Neural progenitor cell (in vitro differentiated cells): ENCODE measurements at regions not wholly inside any gene's neighbourhood (a gene's known extent, or its start where the extent isn't known, plus 50 kb on each side); places are given as distances from the start of the nearest gene placed in this dataset.

Experiments used
- DNase-seq: peaks from one replicate; pipeline ENCODE4 v3.0.0-alpha.2; 2016; ENCODE audit warnings: low spot score
- H2AFZ ChIP-seq: fragments of 200-600 bp; sonication (generic); replicated peaks from 2 replicates; pipeline ENCODE4 v1.6.1; 2016; ENCODE audit warnings: antibody characterized with exemption
- H3F3A ChIP-seq: fragments of 200-600 bp; sonication (generic); 2 replicates; pipeline ENCODE4 v1.6.1; 2016; ENCODE audit warnings: antibody characterized with exemption, low read depth
- H3K27ac ChIP-seq: fragments of 200-600 bp; sonication (generic); 2 replicates; pipeline ENCODE4 v1.5.1; 2016; ENCODE audit warnings: mild to moderate bottlenecking
- H3K27me3 ChIP-seq: fragments of 200-600 bp; sonication (generic); 2 replicates; pipeline ENCODE4 v1.6.1; 2016; ENCODE audit warnings: mild to moderate bottlenecking, moderate library complexity
- H3K36me3 ChIP-seq: fragments of 200-600 bp; sonication (generic); 2 replicates; pipeline ENCODE4 v1.5.1; 2016
- H3K4me1 ChIP-seq: fragments of 200-600 bp; sonication (generic); 2 replicates; pipeline ENCODE4 v1.6.1; 2016; ENCODE audit warnings: mixed run types
- H3K4me2 ChIP-seq: fragments of 200-600 bp; sonication (generic); 2 replicates; pipeline ENCODE4 v1.6.1; 2016
- H3K4me3 ChIP-seq: fragments of 200-600 bp; sonication (generic); 2 replicates; pipeline ENCODE4 v1.5.1; 2016
- H3K79me2 ChIP-seq: fragments of 200-600 bp; sonication (generic); 2 replicates; pipeline ENCODE4 v1.6.1; 2016; ENCODE audit warnings: low read depth
- H3K9ac ChIP-seq: fragments of 200-600 bp; sonication (generic); 2 replicates; pipeline ENCODE4 v1.6.1; 2016
- H3K9me3 ChIP-seq: fragments of 200-600 bp; sonication (generic); 2 replicates; pipeline ENCODE4 v1.5.1; 2016; ENCODE audit warnings: low read depth
- H4K20me1 ChIP-seq: fragments of 200-600 bp; sonication (generic); 2 replicates; pipeline ENCODE4 v1.6.1; 2016; ENCODE audit warnings: low read depth
- H3K27ac Mint-ChIP-seq: 3 replicates; pipeline ENCODE4 v1.8.0; 2021; ENCODE audit warnings: mixed read lengths
- H3K27me3 Mint-ChIP-seq: 2 replicates; pipeline ENCODE4 v1.8.0; 2022; ENCODE audit warnings: low read depth, mild to moderate bottlenecking, inconsistent platforms, moderate library complexity, mixed read lengths; ENCODE audit not compliant: insufficient read depth
- H3K36me3 Mint-ChIP-seq: 3 replicates; pipeline ENCODE4 v1.8.0; 2021; ENCODE audit warnings: mixed read lengths
- H3K4me1 Mint-ChIP-seq: 3 replicates; pipeline ENCODE4 v1.8.0; 2021; ENCODE audit warnings: mixed read lengths
- H3K4me3 Mint-ChIP-seq: 3 replicates; pipeline ENCODE4 v1.8.0; 2021; ENCODE audit warnings: mild to moderate bottlenecking, moderate library complexity, mixed read lengths
- H3K9me3 Mint-ChIP-seq: 3 replicates; pipeline ENCODE4 v1.8.0; 2020; ENCODE audit warnings: mixed read lengths
- CTCF ChIP-seq: fragments of 200-600 bp; sonication (generic); IDR thresholded peaks from 2 replicates; pipeline ENCODE4 v1.5.1; 2017; ENCODE audit warnings: antibody characterized with exemption, mild to moderate bottlenecking
- EZH2 ChIP-seq: fragments of 200-600 bp; sonication (generic); IDR thresholded peaks from 2 replicates; pipeline ENCODE4 v1.6.1; 2017; ENCODE audit warnings: antibody characterized with exemption, mild to moderate bottlenecking, moderate library complexity
- EZH2phosphoT487 ChIP-seq: fragments of 200-600 bp; sonication (generic); IDR thresholded peaks from 2 replicates; pipeline ENCODE4 v1.6.1; 2017; ENCODE audit warnings: antibody characterized with exemption

GRCh38 chr3:177475356-177475665 is 278.0 kb upstream of the TBL1XR1 start:
- no peaks in the 10 kb centered on the region for H3K36me3 ChIP-seq
- Mint-ChIP-seq H3K4me3 (no peak overlapping the region), H3K27ac (peak overlapping the region; percentile 72), H3K4me1 (peaks cover 45% of the 10 kb centered on the region), H3K9me3 (no peaks in the 10 kb centered on the region), H3K36me3 (no peaks in the 10 kb centered on the region), H3K27me3 (no peaks in the 10 kb centered on the region)
- peaks cover 8% of the 10 kb centered on the region for H3K4me1 ChIP-seq
- H3K79me2 ChIP-seq: no peaks in the 10 kb centered on the region
- H3K27me3 ChIP-seq: no peaks in the 10 kb centered on the region
- H3K4me3 ChIP-seq: no peak overlapping the region
- no peak for DNase-seq
- no peak overlapping the region for H2AFZ ChIP-seq
- no peak overlapping the region for H3K27ac ChIP-seq
- no peaks in the 10 kb centered on the region for H3K9me3 ChIP-seq
- no peak overlapping the region for H3K9ac ChIP-seq
- no peaks in the 10 kb centered on the region for H3F3A ChIP-seq
- H3K4me2 ChIP-seq: no peak overlapping the region
- no peaks in the 10 kb centered on the region for H4K20me1 ChIP-seq
- TF ChIP-seq EZH2 (no peak), EZH2phosphoT487 (no peak), CTCF (no peak)

- H3K36me3 Mint-ChIP-seq: no peaks in the 10 kb centered on the region
- H3K27ac Mint-ChIP-seq: no peak overlapping the region
- no peaks in the 10 kb centered on the region for H3K27me3 Mint-ChIP-seq
- no peaks in the 10 kb centered on the region for H3K79me2 ChIP-seq
- peaks cover 52% of the 10 kb centered on the region for H3K4me1 Mint-ChIP-seq
- H3K9me3 ChIP-seq: no peaks in the 10 kb centered on the region
- H3F3A ChIP-seq: peaks cover 2% of the 10 kb centered on the region
- H3K4me3 Mint-ChIP-seq: no peak overlapping the region
- DNase-seq: no peak
- H3K9ac ChIP-seq: no peak overlapping the region
- TF ChIP-seq CTCF (no peak), EZH2phosphoT487 (no peak), EZH2 (no peak)
- no peaks in the 10 kb centered on the region for H3K9me3 Mint-ChIP-seq
- no peak overlapping the region for H3K4me3 ChIP-seq
- no peaks in the 10 kb centered on the region for H3K27me3 ChIP-seq
- H3K27ac ChIP-seq: no peak overlapping the region
- no peaks in the 10 kb centered on the region for H4K20me1 ChIP-seq
- peaks cover 16% of the 10 kb centered on the region for H3K4me1 ChIP-seq
- H3K36me3 ChIP-seq: no peaks in the 10 kb centered on the region
- no peak overlapping the region for H2AFZ ChIP-seq
- H3K4me2 ChIP-seq: no peak overlapping the region
Measured at GRCh38 chr3:177476495-177476894, 279.2 kb upstream of the TBL1XR1 start.

GRCh38 chr3:177476921-177477435 is 279.7 kb upstream of the TBL1XR1 start:
- Histone ChIP-seq H3K36me3 (no peaks in the 10 kb centered on the region), H3K27me3 (no peaks in the 10 kb centered on the region), H3K4me3 (no peak overlapping the region), H3K9ac (no peak overlapping the region), H3K9me3 (no peaks in the 10 kb centered on the region), H3K4me2 (no peak overlapping the region), H3K4me1 (peaks cover 21% of the 10 kb centered on the region), H3K79me2 (no peaks in the 10 kb centered on the region), H2AFZ (no peak overlapping the region), H3K27ac (no peak overlapping the region), H3F3A (peaks cover 5% of the 10 kb centered on the region), H4K20me1 (no peaks in the 10 kb centered on the region)
- no peaks in the 10 kb centered on the region for H3K9me3 Mint-ChIP-seq
- DNase-seq: no peak
- no peak for TF ChIP-seq EZH2
- no peak overlapping the region for H3K27ac Mint-ChIP-seq
- peaks cover 50% of the 10 kb centered on the region for H3K4me1 Mint-ChIP-seq
- H3K27me3 Mint-ChIP-seq: no peaks in the 10 kb centered on the region
- no peak overlapping the region for H3K4me3 Mint-ChIP-seq
- no peaks in the 10 kb centered on the region for H3K36me3 Mint-ChIP-seq

- H3K27ac Mint-ChIP-seq: no peak overlapping the region
- H3K4me3 Mint-ChIP-seq: no peak overlapping the region
- Histone ChIP-seq H3F3A (peaks cover 5% of the 10 kb centered on the region), H3K9ac (no peak overlapping the region), H3K36me3 (no peaks in the 10 kb centered on the region), H3K79me2 (no peaks in the 10 kb centered on the region), H4K20me1 (no peaks in the 10 kb centered on the region), H3K4me1 (peaks cover 24% of the 10 kb centered on the region), H3K4me3 (no peak overlapping the region), H3K27ac (no peak overlapping the region), H2AFZ (no peak overlapping the region), H3K9me3 (no peaks in the 10 kb centered on the region), H3K27me3 (no peaks in the 10 kb centered on the region), H3K4me2 (no peak overlapping the region)
- no peaks in the 10 kb centered on the region for H3K36me3 Mint-ChIP-seq
- H3K4me1 Mint-ChIP-seq: peaks cover 51% of the 10 kb centered on the region
- no peak for TF ChIP-seq CTCF
- DNase-seq: no peak
- H3K27me3 Mint-ChIP-seq: no peaks in the 10 kb centered on the region
- no peaks in the 10 kb centered on the region for H3K9me3 Mint-ChIP-seq
Measured at GRCh38 chr3:177478170-177478867, 281.0 kb upstream of the TBL1XR1 start.
